Neuronal stem cell (in vitro differentiated cells): ENCODE measurements at regions not wholly inside any gene's neighbourhood (a gene's known extent, or its start where the extent isn't known, plus 50 kb on each side); places are given as distances from the start of the nearest gene placed in this dataset.

ENCODE experiments used
- DNase-seq: peaks from one replicate; pipeline ENCODE4 v3.0.0-alpha.2; 2013; ENCODE audit warnings: low spot score
- H2AFZ ChIP-seq: one replicate; pipeline ENCODE4 v1.6.1; 2013; ENCODE audit warnings: mild to moderate bottlenecking, low read length, inconsistent platforms
- H2AK5ac ChIP-seq: 2 replicates; pipeline ENCODE4 v1.6.1; 2013; ENCODE audit warnings: low read depth, mild to moderate bottlenecking, inconsistent platforms, low read length, moderate library complexity, mixed read lengths
- H2BK120ac ChIP-seq: 2 replicates; pipeline ENCODE4 v1.6.1; 2013; ENCODE audit warnings: low read depth, mild to moderate bottlenecking, inconsistent platforms, low read length, moderate library complexity, mixed read lengths
- H2BK12ac ChIP-seq: one replicate; pipeline ENCODE4 v1.6.1; 2013; ENCODE audit warnings: low read length, inconsistent platforms
- H2BK15ac ChIP-seq: 2 replicates; pipeline ENCODE4 v1.6.1; 2013; ENCODE audit warnings: mild to moderate bottlenecking, low read length, inconsistent platforms, mixed read lengths
- H2BK5ac ChIP-seq: one replicate; pipeline ENCODE4 v1.6.1; 2013; ENCODE audit warnings: inconsistent platforms, mild to moderate bottlenecking, low read length, moderate library complexity
- H3K14ac ChIP-seq: one replicate; pipeline ENCODE4 v1.6.1; 2013; ENCODE audit warnings: low read length, inconsistent platforms
- H3K18ac ChIP-seq: 2 replicates; pipeline ENCODE4 v1.6.1; 2013; ENCODE audit warnings: low read length, inconsistent platforms
- H3K23ac ChIP-seq: 2 replicates; pipeline ENCODE4 v1.6.1; 2013; ENCODE audit warnings: low read depth, mild to moderate bottlenecking, mixed read lengths, low read length, inconsistent platforms; ENCODE audit not compliant: poor library complexity
- H3K27ac ChIP-seq: replicated peaks from 3 replicates; pipeline ENCODE4 v1.5.1; 2013; ENCODE audit warnings: low read length, inconsistent platforms
- H3K27me3 ChIP-seq, 3 experiments: 2 replicates each; pipeline ENCODE4 v1.6.1; 2013; ENCODE audit warnings: low read length in 3 of 3, mild to moderate bottlenecking in 2 of 3, inconsistent platforms in 1 of 3, low read depth in 1 of 3, mixed read lengths in 1 of 3, moderate library complexity in 1 of 3; ENCODE audit not compliant: control insufficient read depth in 3 of 3, insufficient read depth in 3 of 3
- H3K36me3 ChIP-seq, 2 donors: replicated peaks in 1 of 2; 2 replicates each; pipeline ENCODE4 v1.6.1; 2013; ENCODE audit warnings: low read length in 2 of 2; ENCODE audit not compliant: control insufficient read depth in 2 of 2, insufficient read depth in 2 of 2
- H3K4ac ChIP-seq: 2 replicates; pipeline ENCODE4 v1.6.1; 2013; ENCODE audit warnings: inconsistent platforms, mild to moderate bottlenecking, low read length, moderate library complexity
- H3K4me1 ChIP-seq, 2 donors: 1 replicate in 1 of 2; 2 replicates in 1 of 2; pipeline ENCODE4 v1.6.1; 2013; ENCODE audit warnings: low read length in 2 of 2, low read depth in 1 of 2; ENCODE audit not compliant: control insufficient read depth in 2 of 2, insufficient read depth in 1 of 2
- H3K4me2 ChIP-seq: one replicate; pipeline ENCODE4 v1.6.1; 2013; ENCODE audit warnings: mild to moderate bottlenecking, low read length, inconsistent platforms; ENCODE audit not compliant: insufficient read depth, poor library complexity, severe bottlenecking
- H3K4me3 ChIP-seq, 2 donors: 2 replicates each; pipeline ENCODE4 v1.5.1; 2013; ENCODE audit warnings: low read length in 2 of 2, mild to moderate bottlenecking in 2 of 2, inconsistent platforms in 1 of 2, moderate library complexity in 1 of 2
- H3K79me1 ChIP-seq: one replicate; pipeline ENCODE4 v1.6.1; 2013; ENCODE audit warnings: low read depth, mild to moderate bottlenecking, inconsistent platforms, low read length, moderate library complexity
- H3K9ac ChIP-seq: one replicate; pipeline ENCODE4 v1.6.1; 2013; ENCODE audit warnings: mild to moderate bottlenecking, low read depth, low read length, inconsistent platforms; ENCODE audit not compliant: poor library complexity
- H3K9me3 ChIP-seq, 2 donors: replicated peaks in 1 of 2; 2 replicates each; pipeline versions ENCODE3 to v1.6.1; 2013; ENCODE audit warnings: low read length in 2 of 2, mild to moderate bottlenecking in 2 of 2, inconsistent platforms in 1 of 2, low read depth in 1 of 2, mixed read lengths in 1 of 2, moderate library complexity in 1 of 2; ENCODE audit not compliant: control insufficient read depth in 2 of 2, insufficient read depth in 1 of 2
- H4K8ac ChIP-seq: one replicate; pipeline ENCODE4 v1.6.1; 2013; ENCODE audit warnings: low read depth, mild to moderate bottlenecking, inconsistent platforms, low read length, moderate library complexity
- H4K91ac ChIP-seq: one replicate; pipeline ENCODE4 v1.6.1; 2013; ENCODE audit warnings: low read length, low read depth, mild to moderate bottlenecking, inconsistent platforms; ENCODE audit not compliant: poor library complexity
- WGBS, 2 donors: extraction: QIAGEN DNeasy Blood & Tissue Kit; methylation state at CpG; one replicate each; pipeline ENCODE4 v1.1.7; 2013; ENCODE audit warnings: missing lambda C conversion rate in 2 of 2, mixed read lengths in 1 of 2; ENCODE audit not compliant: insufficient read length in 2 of 2, insufficient replicate concordance in 1 of 2; ENCODE audit errors: extremely low coverage in 2 of 2; 5-methylcytosine and 5-hydroxymethylcytosine counted together

DNA sequence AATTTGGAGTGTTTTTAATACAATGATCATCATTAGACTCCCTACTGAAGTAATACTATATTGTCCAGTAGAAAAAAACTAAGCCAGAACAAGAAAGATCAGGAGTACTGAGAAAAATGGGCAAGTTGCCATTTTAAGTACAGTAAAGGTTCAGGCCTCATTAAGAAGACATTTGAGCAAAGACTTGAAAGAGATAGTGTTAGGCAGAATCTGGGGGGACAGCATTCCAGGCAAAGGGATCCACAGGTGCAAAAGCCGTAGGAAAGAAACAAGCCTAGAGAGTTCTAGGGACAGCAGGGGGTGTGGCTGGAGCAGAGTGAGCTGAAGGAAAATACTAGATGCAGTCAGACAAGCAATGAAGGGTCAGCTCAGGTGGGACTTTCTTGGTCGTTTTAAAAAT is 58.1 kb upstream of the INTU start:
- no peak overlapping the region for H2BK15ac ChIP-seq
- no peaks in the 10 kb centered on the region for H3K36me3 ChIP-seq
- H3K23ac ChIP-seq = no peak overlapping the region
- H3K27ac ChIP-seq = no peak overlapping the region
- H2BK120ac ChIP-seq = no peak overlapping the region
- H3K4me2 ChIP-seq = no peak overlapping the region
- H3K4me3 ChIP-seq = no peak overlapping the region
- H2BK12ac ChIP-seq = no peak overlapping the region
- WGBS, 2 donors = no CpG with 5 or more reads among the region's 2 CpGs
- H3K4me1 ChIP-seq = peaks cover 0 to 3% of the 10 kb centered on the region in 2 donors
- no peak overlapping the region for H3K18ac ChIP-seq
- no peak overlapping the region for H2BK5ac ChIP-seq
- DNase-seq = no peak
- H2AFZ ChIP-seq = no peak overlapping the region
- H3K79me1 ChIP-seq = no peaks in the 10 kb centered on the region
- no peak overlapping the region for H3K14ac ChIP-seq
- H2AK5ac ChIP-seq = no peak overlapping the region
- H3K9ac ChIP-seq = no peak overlapping the region
- H3K9me3 ChIP-seq = no peaks in the 10 kb centered on the region
- no peak overlapping the region for H4K91ac ChIP-seq
- peaks cover 0 to 3% (median 0%) of the 10 kb centered on the region in 3 experiments for H3K27me3 ChIP-seq
- no peak overlapping the region for H4K8ac ChIP-seq
- H3K4ac ChIP-seq = no peak overlapping the region

DNA sequence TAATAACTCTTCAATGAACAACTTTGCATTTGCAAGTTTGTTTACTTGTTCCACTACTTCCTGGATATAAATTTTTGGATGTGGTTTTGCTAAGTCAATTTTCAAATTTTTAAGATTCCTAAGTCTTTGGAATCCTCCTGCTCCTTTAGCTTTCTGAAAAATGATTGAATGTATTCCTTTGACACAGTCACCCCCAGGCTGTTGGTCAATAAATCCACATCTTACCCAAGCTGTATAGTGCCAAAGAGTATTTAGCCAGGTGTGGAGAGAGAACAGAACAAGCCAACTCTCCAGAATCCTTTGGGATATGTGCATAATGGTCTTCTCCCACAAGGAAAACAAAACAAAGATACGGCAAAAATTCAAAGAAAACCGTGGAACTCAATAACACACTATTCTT is 56.9 kb upstream of the INTU start:
- H2BK15ac ChIP-seq = no peak overlapping the region
- no peak overlapping the region for H3K27ac ChIP-seq
- no CpG with 5 or more reads among the region's 2 CpGs for WGBS, 2 donors
- no peak overlapping the region for H3K23ac ChIP-seq
- H3K4me2 ChIP-seq = no peak overlapping the region
- H2BK12ac ChIP-seq = no peak overlapping the region
- H3K14ac ChIP-seq = no peak overlapping the region
- no peak overlapping the region for H3K18ac ChIP-seq
- H4K8ac ChIP-seq = no peak overlapping the region
- H3K27me3 ChIP-seq = peaks cover 0 to 3% (median 0%) of the 10 kb centered on the region in 3 experiments
- no peak overlapping the region for H2BK120ac ChIP-seq
- no peak overlapping the region for H2AFZ ChIP-seq
- H3K9me3 ChIP-seq = no peaks in the 10 kb centered on the region
- H2BK5ac ChIP-seq = no peak overlapping the region
- H3K4ac ChIP-seq = no peak overlapping the region
- H3K79me1 ChIP-seq = no peaks in the 10 kb centered on the region
- H2AK5ac ChIP-seq = no peak overlapping the region
- H3K36me3 ChIP-seq = no peaks in the 10 kb centered on the region
- H3K4me1 ChIP-seq = peaks cover 0 to 3% of the 10 kb centered on the region in 2 donors
- H4K91ac ChIP-seq = no peak overlapping the region
- no peak for DNase-seq
- no peak overlapping the region for H3K4me3 ChIP-seq
- H3K9ac ChIP-seq = no peak overlapping the region

GRCh38 chr4:127578491-127578890 is 54.3 kb upstream of the INTU start:
- Histone ChIP-seq H2BK15ac (no peak overlapping the region), H4K8ac (no peak overlapping the region), H3K18ac (no peak overlapping the region), H2BK5ac (no peak overlapping the region), H2AK5ac (no peak overlapping the region), H3K4me3 (no peak overlapping the region), H3K36me3 (no peaks in the 10 kb centered on the region), H3K23ac (no peak overlapping the region), H3K79me1 (no peaks in the 10 kb centered on the region), H2BK120ac (no peak overlapping the region), H4K91ac (no peak overlapping the region), H3K9me3 (peaks cover 0 to 1% of the 10 kb centered on the region in 2 donors), H3K9ac (no peak overlapping the region), H2AFZ (no peak overlapping the region), H3K14ac (no peak overlapping the region), H3K27me3 (peaks cover 0 to 3% (median 0%) of the 10 kb centered on the region in 3 experiments), H3K4me1 (peaks cover 0 to 3% of the 10 kb centered on the region in 2 donors), H3K27ac (no peak overlapping the region), H2BK12ac (no peak overlapping the region), H3K4ac (no peak overlapping the region), H3K4me2 (no peak overlapping the region)
- no CpG with 5 or more reads among the region's 3 CpGs for WGBS, 2 donors
- DNase-seq = no peak

DNA sequence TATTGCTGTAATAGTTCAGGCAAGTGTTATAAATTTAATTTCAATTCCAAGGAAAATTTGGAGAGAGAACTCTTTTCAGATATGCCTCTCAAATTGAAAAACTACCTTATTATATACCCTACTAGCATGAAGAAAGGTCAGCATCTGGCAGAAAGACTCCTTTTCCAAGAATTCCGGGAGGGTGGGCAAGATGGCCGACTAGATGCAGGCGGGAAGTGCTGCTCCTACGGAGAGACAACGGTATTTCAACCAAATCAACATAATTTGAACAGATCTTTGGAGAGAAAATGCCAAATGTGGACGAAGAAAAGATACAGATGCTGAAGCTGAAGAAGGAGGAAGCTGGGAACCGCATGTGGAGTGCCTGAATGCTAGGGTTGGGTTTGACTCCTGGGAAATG is 53.8 kb upstream of the INTU start:
- no CpG with 5 or more reads among the region's 7 CpGs for WGBS, 2 donors
- H2BK12ac ChIP-seq = no peak overlapping the region
- H3K14ac ChIP-seq = no peak overlapping the region

More for the DNA sequence above, 53.8 kb upstream of the INTU start:
- no peak overlapping the region for H3K18ac ChIP-seq
- peaks cover 0 to 3% of the 10 kb centered on the region in 2 donors for H3K4me1 ChIP-seq
- H2AK5ac ChIP-seq = peak overlapping the region; percentile 14
- H2BK15ac ChIP-seq = no peak overlapping the region
- H4K91ac ChIP-seq = no peak overlapping the region
- no peak for DNase-seq
- H3K27ac ChIP-seq = no peak overlapping the region
- H3K4me2 ChIP-seq = no peak overlapping the region
- no peak overlapping the region for H3K4me3 ChIP-seq
- peak overlapping the region; percentile 37 for H2AFZ ChIP-seq
- peaks cover 0 to 1% of the 10 kb centered on the region in 2 donors for H3K9me3 ChIP-seq
- H2BK120ac ChIP-seq = no peak overlapping the region
- no peaks in the 10 kb centered on the region for H3K79me1 ChIP-seq
- peaks cover 0 to 3% (median 0%) of the 10 kb centered on the region in 3 experiments for H3K27me3 ChIP-seq
- no peak overlapping the region for H3K9ac ChIP-seq
- no peak overlapping the region for H2BK5ac ChIP-seq
- no peak overlapping the region for H3K4ac ChIP-seq
- H4K8ac ChIP-seq = no peak overlapping the region
- no peaks in the 10 kb centered on the region for H3K36me3 ChIP-seq
- no peak overlapping the region for H3K23ac ChIP-seq
